ENCODE measurements at regions not wholly inside any gene's neighbourhood (a gene's known extent, or its start where the extent isn't known, plus 50 kb on each side); places are given as distances from the start of the nearest gene placed in this dataset.

DNA sequence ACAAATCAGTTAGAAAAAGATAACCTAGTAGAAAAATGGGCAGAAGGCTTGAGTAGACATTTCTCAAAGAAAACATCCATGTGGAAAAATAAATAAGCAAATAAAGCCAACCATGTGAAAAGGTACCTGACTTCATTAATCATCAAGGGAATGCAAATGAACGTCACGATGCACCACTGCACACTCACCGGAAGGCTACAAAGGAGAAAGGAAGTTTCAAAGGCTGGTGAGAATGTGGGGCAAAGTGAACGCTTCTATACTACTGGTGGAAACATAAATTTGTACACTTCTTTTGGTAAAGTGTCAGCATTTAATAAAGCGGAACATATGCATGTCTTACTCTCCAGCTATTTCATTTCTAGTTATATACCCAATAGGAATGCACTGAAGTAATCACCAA is 166.8 kb downstream of the CSNK2A3 start:
- TF ChIP-seq ZNF8 (CRISPR knock-in tag; IDR thresholded peaks at IDR 0.05): no peak
- no peak for TF ChIP-seq ZFP30 (CRISPR knock-in tag; IDR thresholded peaks at IDR 0.05)
- TF ChIP-seq, protein P1, sequence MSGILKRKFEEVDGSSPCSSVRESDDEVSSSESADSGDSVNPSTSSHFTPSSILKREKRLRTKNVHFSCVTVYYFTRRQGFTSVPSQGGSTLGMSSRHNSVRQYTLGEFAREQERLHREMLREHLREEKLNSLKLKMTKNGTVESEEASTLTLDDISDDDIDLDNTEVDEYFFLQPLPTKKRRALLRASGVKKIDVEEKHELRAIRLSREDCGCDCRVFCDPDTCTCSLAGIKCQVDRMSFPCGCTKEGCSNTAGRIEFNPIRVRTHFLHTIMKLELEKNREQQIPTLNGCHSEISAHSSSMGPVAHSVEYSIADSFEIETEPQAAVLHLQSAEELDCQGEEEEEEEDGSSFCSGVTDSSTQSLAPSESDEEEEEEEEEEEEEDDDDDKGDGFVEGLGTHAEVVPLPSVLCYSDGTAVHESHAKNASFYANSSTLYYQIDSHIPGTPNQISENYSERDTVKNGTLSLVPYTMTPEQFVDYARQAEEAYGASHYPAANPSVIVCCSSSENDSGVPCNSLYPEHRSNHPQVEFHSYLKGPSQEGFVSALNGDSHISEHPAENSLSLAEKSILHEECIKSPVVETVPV (CRISPR knock-in tag; IDR thresholded peaks at IDR 0.05): no peak
- TF ChIP-seq, protein P2, sequence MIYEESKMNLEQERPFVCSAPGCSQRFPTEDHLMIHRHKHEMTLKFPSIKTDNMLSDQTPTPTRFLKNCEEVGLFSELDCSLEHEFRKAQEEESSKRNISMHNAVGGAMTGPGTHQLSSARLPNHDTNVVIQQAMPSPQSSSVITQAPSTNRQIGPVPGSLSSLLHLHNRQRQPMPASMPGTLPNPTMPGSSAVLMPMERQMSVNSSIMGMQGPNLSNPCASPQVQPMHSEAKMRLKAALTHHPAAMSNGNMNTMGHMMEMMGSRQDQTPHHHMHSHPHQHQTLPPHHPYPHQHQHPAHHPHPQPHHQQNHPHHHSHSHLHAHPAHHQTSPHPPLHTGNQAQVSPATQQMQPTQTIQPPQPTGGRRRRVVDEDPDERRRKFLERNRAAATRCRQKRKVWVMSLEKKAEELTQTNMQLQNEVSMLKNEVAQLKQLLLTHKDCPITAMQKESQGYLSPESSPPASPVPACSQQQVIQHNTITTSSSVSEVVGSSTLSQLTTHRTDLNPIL (CRISPR knock-in tag; IDR thresholded peaks at IDR 0.05; ENCODE audit: low read depth): no peak
- TF ChIP-seq, protein P3, sequence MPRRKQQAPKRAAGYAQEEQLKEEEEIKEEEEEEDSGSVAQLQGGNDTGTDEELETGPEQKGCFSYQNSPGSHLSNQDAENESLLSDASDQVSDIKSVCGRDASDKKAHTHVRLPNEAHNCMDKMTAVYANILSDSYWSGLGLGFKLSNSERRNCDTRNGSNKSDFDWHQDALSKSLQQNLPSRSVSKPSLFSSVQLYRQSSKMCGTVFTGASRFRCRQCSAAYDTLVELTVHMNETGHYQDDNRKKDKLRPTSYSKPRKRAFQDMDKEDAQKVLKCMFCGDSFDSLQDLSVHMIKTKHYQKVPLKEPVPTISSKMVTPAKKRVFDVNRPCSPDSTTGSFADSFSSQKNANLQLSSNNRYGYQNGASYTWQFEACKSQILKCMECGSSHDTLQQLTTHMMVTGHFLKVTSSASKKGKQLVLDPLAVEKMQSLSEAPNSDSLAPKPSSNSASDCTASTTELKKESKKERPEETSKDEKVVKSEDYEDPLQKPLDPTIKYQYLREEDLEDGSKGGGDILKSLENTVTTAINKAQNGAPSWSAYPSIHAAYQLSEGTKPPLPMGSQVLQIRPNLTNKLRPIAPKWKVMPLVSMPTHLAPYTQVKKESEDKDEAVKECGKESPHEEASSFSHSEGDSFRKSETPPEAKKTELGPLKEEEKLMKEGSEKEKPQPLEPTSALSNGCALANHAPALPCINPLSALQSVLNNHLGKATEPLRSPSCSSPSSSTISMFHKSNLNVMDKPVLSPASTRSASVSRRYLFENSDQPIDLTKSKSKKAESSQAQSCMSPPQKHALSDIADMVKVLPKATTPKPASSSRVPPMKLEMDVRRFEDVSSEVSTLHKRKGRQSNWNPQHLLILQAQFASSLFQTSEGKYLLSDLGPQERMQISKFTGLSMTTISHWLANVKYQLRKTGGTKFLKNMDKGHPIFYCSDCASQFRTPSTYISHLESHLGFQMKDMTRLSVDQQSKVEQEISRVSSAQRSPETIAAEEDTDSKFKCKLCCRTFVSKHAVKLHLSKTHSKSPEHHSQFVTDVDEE (CRISPR knock-in tag; IDR thresholded peaks at IDR 0.05): no peak
- TF ChIP-seq CSDC2 (CRISPR knock-in tag; IDR thresholded peaks at IDR 0.05): no peak
- TF ChIP-seq ZFP3 (CRISPR knock-in tag; IDR thresholded peaks at IDR 0.05): no peak
- TF ChIP-seq TOX (CRISPR knock-in tag; IDR thresholded peaks at IDR 0.05; ENCODE audit: borderline replicate concordance): no peak
- no peak for TF ChIP-seq ZNF565 (CRISPR knock-in tag; conservative IDR thresholded peaks at IDR 0.05; ENCODE audit: low read depth)
- no peak for ATAC-seq

DNA sequence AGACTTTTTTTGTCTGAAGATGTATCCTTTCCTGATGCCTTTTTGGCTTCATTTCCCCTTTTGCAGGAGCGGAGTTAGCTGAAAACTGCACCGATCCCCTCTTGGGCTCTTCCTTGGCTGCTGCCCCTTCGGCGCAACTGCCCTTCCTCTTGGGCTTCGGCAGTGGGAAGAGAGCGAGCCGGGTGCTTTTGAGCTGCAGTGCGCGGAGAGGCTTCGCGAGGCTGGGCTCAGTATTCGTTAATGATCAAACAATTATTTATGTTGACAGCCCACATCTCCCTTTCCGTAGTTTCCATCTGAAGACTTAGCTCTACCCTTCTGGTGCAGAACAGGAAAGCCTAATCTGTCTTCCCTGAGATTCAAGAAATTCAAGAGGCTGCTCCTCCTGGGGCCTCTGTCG is 170.8 kb downstream of the CSNK2A3 start:
- TF ChIP-seq ZNF8 (CRISPR knock-in tag; IDR thresholded peaks at IDR 0.05) (no peak), ZNF70 (CRISPR knock-in tag; IDR thresholded peaks at IDR 0.05) (no peak), ISL1 (CRISPR knock-in tag; IDR thresholded peaks at IDR 0.05) (no peak), TOX (CRISPR knock-in tag; IDR thresholded peaks at IDR 0.05; ENCODE audit: borderline replicate concordance) (no peak), OSR1 (CRISPR knock-in tag; IDR thresholded peaks at IDR 0.05) (no peak), SNAI2 (CRISPR knock-in tag; IDR thresholded peaks at IDR 0.05) (no peak), ZFP3 (CRISPR knock-in tag; IDR thresholded peaks at IDR 0.05) (no peak), ARNTL (CRISPR knock-in tag; IDR thresholded peaks at IDR 0.05; ENCODE audit: borderline replicate concordance, low read depth) (no peak), ZC3H10 (CRISPR knock-in tag; IDR thresholded peaks at IDR 0.05) (no peak), TCF4 (CRISPR knock-in tag; IDR thresholded peaks at IDR 0.05; ENCODE audit: borderline replicate concordance) (no peak), BACH2 (CRISPR knock-in tag; IDR thresholded peaks at IDR 0.05; ENCODE audit: borderline replicate concordance) (no peak), ESRRG (CRISPR knock-in tag; IDR thresholded peaks at IDR 0.05) (no peak), GLIS3 (CRISPR knock-in tag; IDR thresholded peaks at IDR 0.05) (no peak)
- TF ChIP-seq, protein P4, sequence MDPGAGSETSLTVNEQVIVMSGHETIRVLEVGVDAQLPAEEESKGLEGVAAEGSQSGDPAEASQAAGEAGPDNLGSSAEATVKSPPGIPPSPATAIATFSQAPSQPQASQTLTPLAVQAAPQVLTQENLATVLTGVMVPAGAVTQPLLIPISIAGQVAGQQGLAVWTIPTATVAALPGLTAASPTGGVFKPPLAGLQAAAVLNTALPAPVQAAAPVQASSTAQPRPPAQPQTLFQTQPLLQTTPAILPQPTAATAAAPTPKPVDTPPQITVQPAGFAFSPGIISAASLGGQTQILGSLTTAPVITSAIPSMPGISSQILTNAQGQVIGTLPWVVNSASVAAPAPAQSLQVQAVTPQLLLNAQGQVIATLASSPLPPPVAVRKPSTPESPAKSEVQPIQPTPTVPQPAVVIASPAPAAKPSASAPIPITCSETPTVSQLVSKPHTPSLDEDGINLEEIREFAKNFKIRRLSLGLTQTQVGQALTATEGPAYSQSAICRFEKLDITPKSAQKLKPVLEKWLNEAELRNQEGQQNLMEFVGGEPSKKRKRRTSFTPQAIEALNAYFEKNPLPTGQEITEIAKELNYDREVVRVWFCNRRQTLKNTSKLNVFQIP (CRISPR knock-in tag; IDR thresholded peaks at IDR 0.05; ENCODE audit: borderline replicate concordance, low read depth): no peak
- TF ChIP-seq, protein P3 (CRISPR knock-in tag; IDR thresholded peaks at IDR 0.05): no peak
- TF ChIP-seq, protein P2 (CRISPR knock-in tag; IDR thresholded peaks at IDR 0.05; ENCODE audit: low read depth): no peak
- TF ChIP-seq, protein P1 (CRISPR knock-in tag; IDR thresholded peaks at IDR 0.05): no peak
- TF ChIP-seq, protein P5, sequence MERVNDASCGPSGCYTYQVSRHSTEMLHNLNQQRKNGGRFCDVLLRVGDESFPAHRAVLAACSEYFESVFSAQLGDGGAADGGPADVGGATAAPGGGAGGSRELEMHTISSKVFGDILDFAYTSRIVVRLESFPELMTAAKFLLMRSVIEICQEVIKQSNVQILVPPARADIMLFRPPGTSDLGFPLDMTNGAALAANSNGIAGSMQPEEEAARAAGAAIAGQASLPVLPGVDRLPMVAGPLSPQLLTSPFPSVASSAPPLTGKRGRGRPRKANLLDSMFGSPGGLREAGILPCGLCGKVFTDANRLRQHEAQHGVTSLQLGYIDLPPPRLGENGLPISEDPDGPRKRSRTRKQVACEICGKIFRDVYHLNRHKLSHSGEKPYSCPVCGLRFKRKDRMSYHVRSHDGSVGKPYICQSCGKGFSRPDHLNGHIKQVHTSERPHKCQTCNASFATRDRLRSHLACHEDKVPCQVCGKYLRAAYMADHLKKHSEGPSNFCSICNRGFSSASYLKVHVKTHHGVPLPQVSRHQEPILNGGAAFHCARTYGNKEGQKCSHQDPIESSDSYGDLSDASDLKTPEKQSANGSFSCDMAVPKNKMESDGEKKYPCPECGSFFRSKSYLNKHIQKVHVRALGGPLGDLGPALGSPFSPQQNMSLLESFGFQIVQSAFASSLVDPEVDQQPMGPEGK (CRISPR knock-in tag; IDR thresholded peaks at IDR 0.05; ENCODE audit: borderline replicate concordance): no peak
- no peak for ATAC-seq

Data from SK-N-SH treated with all-trans-retinoic acid at 6 μM for 48 hours (cell line).